H1 (cell line): ENCODE measurements at regions not wholly inside any gene's neighbourhood (a gene's known extent, or its start where the extent isn't known, plus 50 kb on each side); places are given as distances from the start of the nearest gene placed in this dataset.
A peak's percentile ranks its signal among the peaks of the same experiment; 100 is the strongest.

ENCODE experiments used
- CTCF ChIA-PET: fragments of 300-600 bp; sonication (Branson Sonifier 250); formaldehyde crosslinking; loops from one replicate; lab custom pipeline; 2021; ENCODE audit not compliant: partially characterized antibody; lab: Charles Lee
- POLR2A ChIA-PET: fragments of 300-600 bp; sonication (Branson Sonifier 250); formaldehyde crosslinking; loops from one replicate; lab custom pipeline; 2021; ENCODE audit warnings: inconsistent platforms; ENCODE audit not compliant: partially characterized antibody; lab: Charles Lee
- DNase-seq, 2 experiments: peaks; one replicate each; pipeline versions ENCODE4 v3.0.0 to v3.0.0-alpha.2; 2010 to 2022; ENCODE audit warnings: low spot score in 2 of 2, low read depth in 1 of 2, mixed read lengths in 1 of 2
- FAIRE-seq: peaks from 2 replicates; lab custom pipeline; 2011; peaks lifted over from hg19 to GRCh38; lab: Jason Lieb, UNC
- H2AFZ ChIP-seq: 2 replicates; pipeline ENCODE4 v1.8.1; 2012; ENCODE audit warnings: low read length, inconsistent platforms
- H2AK5ac ChIP-seq: 2 replicates; pipeline ENCODE4 v1.6.1; 2013; ENCODE audit warnings: low read depth, low read length
- H2BK120ac ChIP-seq: replicated peaks from 2 replicates; pipeline ENCODE3; 2013; ENCODE audit warnings: low read depth, low read length, inconsistent platforms
- H2BK12ac ChIP-seq: 2 replicates; pipeline ENCODE4 v1.6.1; 2013; ENCODE audit warnings: low read depth, low read length
- H2BK15ac ChIP-seq: 2 replicates; pipeline ENCODE4 v1.6.1; 2013; ENCODE audit warnings: low read length
- H2BK20ac ChIP-seq: 2 replicates; pipeline ENCODE4 v1.6.1; 2013; ENCODE audit warnings: low read length
- H2BK5ac ChIP-seq: 2 replicates; pipeline ENCODE4 v1.6.1; 2013; ENCODE audit warnings: low read depth, low read length
- H3K14ac ChIP-seq: 2 replicates; pipeline ENCODE4 v1.6.1; 2013; ENCODE audit warnings: inconsistent platforms; ENCODE audit not compliant: insufficient read length
- H3K18ac ChIP-seq: 2 replicates; pipeline ENCODE4 v1.6.1; 2013; ENCODE audit warnings: low read length; ENCODE audit errors: extremely low read depth
- H3K23ac ChIP-seq: 2 replicates; pipeline ENCODE4 v1.6.1; 2013; ENCODE audit warnings: inconsistent platforms; ENCODE audit not compliant: insufficient read length
- H3K23me2 ChIP-seq: 2 replicates; pipeline ENCODE4 v1.6.1; 2013; ENCODE audit warnings: low read depth, low read length
- H3K27ac ChIP-seq: 2 replicates; pipeline ENCODE4 v1.6.1; 2011; ENCODE audit warnings: low read depth, low read length, inconsistent platforms
- H3K27me3 ChIP-seq, 4 experiments: replicated peaks in 1 of 4; 1 replicate in 1 of 4; 2 replicates in 3 of 4; pipeline versions ENCODE4 v1.6.1 to v1.8.1; 2011 to 2013; ENCODE audit warnings: low read length in 3 of 4, mild to moderate bottlenecking in 3 of 4, inconsistent platforms in 2 of 4, mixed read lengths in 2 of 4, moderate library complexity in 1 of 4; ENCODE audit not compliant: control insufficient read depth in 3 of 4, insufficient read depth in 3 of 4; ENCODE audit errors: extremely low read depth in 1 of 4
- H3K36me3 ChIP-seq, 4 experiments: 2 replicates each; pipeline versions ENCODE4 v1.6.1 to v1.8.1; 2011 to 2013; ENCODE audit warnings: mild to moderate bottlenecking in 4 of 4, low read length in 3 of 4, moderate library complexity in 2 of 4, control low read depth in 1 of 4, inconsistent platforms in 1 of 4; ENCODE audit not compliant: insufficient read depth in 4 of 4, control insufficient read depth in 2 of 4
- H3K4ac ChIP-seq: replicated peaks from 2 replicates; pipeline ENCODE3; 2013; ENCODE audit warnings: low read length, low read depth, mixed read lengths, inconsistent platforms; ENCODE audit not compliant: insufficient read length
- H3K4me1 ChIP-seq, 4 experiments: replicated peaks in 1 of 4; 1 replicate in 1 of 4; 2 replicates in 3 of 4; pipeline versions ENCODE4 v1.6.1 to v1.8.1; 2011 to 2013; ENCODE audit warnings: low read length in 3 of 4, inconsistent platforms in 2 of 4, mixed read lengths in 1 of 4; ENCODE audit not compliant: insufficient read depth in 4 of 4, control insufficient read depth in 3 of 4
- H3K4me2 ChIP-seq, 2 experiments: 2 replicates each; pipeline versions ENCODE4 v1.6.1 to v1.8.1; 2011 to 2013; ENCODE audit warnings: low read depth in 2 of 2, low read length in 2 of 2, control low read depth in 1 of 2, inconsistent platforms in 1 of 2, mild to moderate bottlenecking in 1 of 2; ENCODE audit not compliant: insufficient read depth in 1 of 2
- H3K4me3 ChIP-seq, 4 experiments: fragments of 200-600, 300-600 bp in 1 of 4; sonication (generic), shearing (Covaris generic), sonication (Bioruptor Twin) in 1 of 4; 2 replicates each; pipeline versions ENCODE4 v1.5.1 to v1.8.1; 2011 to 2016; ENCODE audit warnings: low read length in 4 of 4, low read depth in 3 of 4, control low read depth in 2 of 4, inconsistent platforms in 2 of 4, mild to moderate bottlenecking in 2 of 4, mixed read lengths in 1 of 4, moderate library complexity in 1 of 4; ENCODE audit not compliant: insufficient read depth in 2 of 4; ENCODE audit errors: extremely low read depth in 1 of 4
- H3K56ac ChIP-seq: replicated peaks from 2 replicates; pipeline ENCODE3; 2013; ENCODE audit warnings: low read depth, mild to moderate bottlenecking, mixed read lengths, low read length, inconsistent platforms; ENCODE audit not compliant: insufficient read length
- H3K79me1 ChIP-seq: 2 replicates; pipeline ENCODE4 v1.6.1; 2013; ENCODE audit warnings: low read depth, low read length, control low read depth
- H3K79me2 ChIP-seq, 2 experiments: 2 replicates each; pipeline versions ENCODE4 v1.6.1 to v1.8.1; 2012 to 2013; ENCODE audit warnings: low read length in 2 of 2, mild to moderate bottlenecking in 2 of 2, inconsistent platforms in 1 of 2; ENCODE audit not compliant: insufficient read depth in 2 of 2, control insufficient read depth in 1 of 2
- H3K9ac ChIP-seq, 4 experiments: replicated peaks in 1 of 4; 1 replicate in 1 of 4; 2 replicates in 3 of 4; pipeline versions ENCODE4 v1.6.1 to v1.8.1; 2011 to 2013; ENCODE audit warnings: low read depth in 3 of 4, low read length in 3 of 4, control low read depth in 2 of 4, mild to moderate bottlenecking in 2 of 4, moderate library complexity in 2 of 4, inconsistent platforms in 1 of 4; ENCODE audit errors: extremely low read depth in 1 of 4
- H3K9me3 ChIP-seq, 2 experiments: 2 replicates each; pipeline versions ENCODE4 v1.6.1 to v1.8.1; 2012 to 2013; ENCODE audit warnings: mild to moderate bottlenecking in 2 of 2, moderate library complexity in 2 of 2, control low read depth in 1 of 2, inconsistent platforms in 1 of 2, low read depth in 1 of 2, low read length in 1 of 2, mixed read lengths in 1 of 2; ENCODE audit not compliant: insufficient read depth in 2 of 2
- H4K20me1 ChIP-seq, 2 experiments: replicated peaks in 1 of 2; 2 replicates each; pipeline versions ENCODE3 to v1.8.1; 2011 to 2013; ENCODE audit warnings: inconsistent platforms in 2 of 2, low read length in 2 of 2, mild to moderate bottlenecking in 1 of 2; ENCODE audit not compliant: insufficient read depth in 2 of 2, control insufficient read depth in 1 of 2
- H4K5ac ChIP-seq: 2 replicates; pipeline ENCODE4 v1.6.1; 2013; ENCODE audit warnings: low read length, low read depth, mixed read lengths, inconsistent platforms; ENCODE audit not compliant: insufficient read length
- H4K8ac ChIP-seq: 2 replicates; pipeline ENCODE4 v1.8.0; 2013; ENCODE audit warnings: mild to moderate bottlenecking, moderate library complexity, low read length, inconsistent platforms; ENCODE audit not compliant: insufficient read depth; ENCODE audit errors: extremely low read depth
- H4K91ac ChIP-seq: replicated peaks from 2 replicates; pipeline ENCODE3; 2013; ENCODE audit warnings: low read length, mixed read lengths, inconsistent platforms; ENCODE audit not compliant: insufficient read length
- CBX8 ChIP-seq: fragments of 300-800, 300-1000 bp; sonication (generic); IDR thresholded peaks from 2 replicates; pipeline ENCODE4 v1.7.1; 2016; ENCODE audit warnings: low read depth, low read length, borderline replicate concordance
- CREB1 ChIP-seq: IDR thresholded peaks from 2 replicates; pipeline ENCODE4 v1.6.1; 2012; ENCODE audit warnings: inconsistent platforms
- KDM4A ChIP-seq: IDR thresholded peaks from one replicate; pipeline ENCODE4 v1.7.1; 2012; ENCODE audit warnings: low read depth, mild to moderate bottlenecking, moderate library complexity, low read length, inconsistent platforms; ENCODE audit not compliant: severe bottlenecking
- POU5F1 ChIP-seq: IDR thresholded peaks from 2 replicates; pipeline ENCODE4 v1.6.1; 2011; ENCODE audit warnings: low read depth, mild to moderate bottlenecking, low read length, moderate library complexity
- RAD21 ChIP-seq, 2 experiments: IDR thresholded peaks in 1 of 2; conservative IDR thresholded peaks in 1 of 2; 2 replicates each; pipeline ENCODE4 v1.6.1; 2011; ENCODE audit warnings: low read depth in 2 of 2, low read length in 2 of 2, improper control_type of control experiment in 1 of 2, inconsistent platforms in 1 of 2, mild to moderate bottlenecking in 1 of 2, moderate library complexity in 1 of 2
- USF2 ChIP-seq: IDR thresholded peaks from 2 replicates; pipeline ENCODE4 v1.6.1; 2011; ENCODE audit warnings: low read length, improper control_type of control experiment
- WGBS, 2 experiments: shearing (Covaris generic) in 1 of 2; methylation state at CpG; one replicate each; pipeline versions ENCODE4 v1.1.6 to v1.1.7; 2013 to 2015; ENCODE audit warnings: low lambda C conversion rate in 2 of 2, mixed read lengths in 2 of 2, inconsistent platforms in 1 of 2, low coverage in 1 of 2, missing lambda C conversion rate in 1 of 2; ENCODE audit not compliant: insufficient replicate concordance in 2 of 2, insufficient coverage in 1 of 2, insufficient read length in 1 of 2; ENCODE audit errors: extremely low coverage in 1 of 2, missing lambda C conversion rate in 1 of 2; 5-methylcytosine and 5-hydroxymethylcytosine counted together
- TF ChIP-seq, protein P1 (sequence below): IDR thresholded peaks from 2 replicates; pipeline ENCODE4 v1.6.1; 2012; ENCODE audit warnings: low read length, inconsistent platforms

GRCh38 chr6:26233649-26234420, 131.2 kb upstream of the BTN3A2 start:
- peaks cover 0 to 3% (median 0%) of the 10 kb centered on the region in 4 experiments; a peak in 3 of 7 replicates for H3K4me1 ChIP-seq
- H3K23me2 ChIP-seq: peaks cover 5% of the 10 kb centered on the region; the same call in 1 of the 2 replicates
- H4K20me1 ChIP-seq: no peaks in the 10 kb centered on the region
- H3K56ac ChIP-seq: peak overlapping the region; percentile 10
- CTCF ChIA-PET: interaction anchor here (0.9 to 2.8 kb wide), 6 partner anchors 8 to 45 kb away, joined by 3 to 10 read pairs (median 4); a partner anchor contains a TSS
- no peak overlapping the region for H2AFZ ChIP-seq
- 2% methylated on average over 32 of the region's 32 CpGs; no CpG with 5 or more reads in 1 of the 2 experiments for WGBS, 2 experiments
- H3K79me2 ChIP-seq: no peaks in the 10 kb centered on the region
- H3K9me3 ChIP-seq: no peaks in the 10 kb centered on the region
- peak overlapping the region; percentile 88 for H2BK5ac ChIP-seq
- no peak overlapping the region for H2AK5ac ChIP-seq
- H2BK120ac ChIP-seq: peak overlapping the region; percentile 58
- H4K5ac ChIP-seq: peak overlapping the region; percentile 72
- no peak overlapping the region for H2BK20ac ChIP-seq
- H3K9ac ChIP-seq: peak overlapping the region; percentile 89 to 94 (median 92)
- H3K4ac ChIP-seq: peak overlapping the region; percentile 88
- H3K36me3 ChIP-seq: no peaks in the 10 kb centered on the region
- peak overlapping the region; percentile 93 for H3K27ac ChIP-seq
- POLR2A ChIA-PET: interaction anchor here (0.6 to 9.7 kb wide), 47 partner anchors 9 to 1660 kb away, joined by 3 to 477 read pairs (median 10); a partner anchor contains a TSS
- no peaks in the 10 kb centered on the region for H3K79me1 ChIP-seq
- peak overlapping the region; percentile 76 for H3K18ac ChIP-seq
- no peak overlapping the region for H3K23ac ChIP-seq
- no peaks in the 10 kb centered on the region for H3K27me3 ChIP-seq
- peak overlapping the region; percentile 77 for H4K91ac ChIP-seq
- peak overlapping the region; percentile 83 to 91 (median 88) for H3K4me3 ChIP-seq
- FAIRE-seq (peak; percentile 32), DNase-seq (no peak)
- H4K8ac ChIP-seq: peak overlapping the region; percentile 58; the same call in 1 of the 2 replicates
- no peak overlapping the region for H2BK15ac ChIP-seq
- no peak overlapping the region for H3K14ac ChIP-seq
- H3K4me2 ChIP-seq: peak overlapping the region; percentile 68 to 79
- H2BK12ac ChIP-seq: peak overlapping the region; percentile 11; the same call in 1 of the 2 replicates
- peak; percentile 25; the same call in 1 of the 2 replicates for TF ChIP-seq USF2
- TF ChIP-seq POU5F1: peak; percentile 12; the same call in 1 of the 2 replicates
- TF ChIP-seq RAD21 (IDR thresholded peaks at IDR 0.05 in 1 of 2, conservative IDR thresholded peaks at IDR 0.05 in 1 of 2; ENCODE audit: low read depth in 2 of 2, low read length in 2 of 2): 0 out of 4 replicates have a peak, but pooled peaks of 1 of the 2 experiments have one; percentile 1
- TF ChIP-seq CBX8: no peak
- TF ChIP-seq, protein P1, sequence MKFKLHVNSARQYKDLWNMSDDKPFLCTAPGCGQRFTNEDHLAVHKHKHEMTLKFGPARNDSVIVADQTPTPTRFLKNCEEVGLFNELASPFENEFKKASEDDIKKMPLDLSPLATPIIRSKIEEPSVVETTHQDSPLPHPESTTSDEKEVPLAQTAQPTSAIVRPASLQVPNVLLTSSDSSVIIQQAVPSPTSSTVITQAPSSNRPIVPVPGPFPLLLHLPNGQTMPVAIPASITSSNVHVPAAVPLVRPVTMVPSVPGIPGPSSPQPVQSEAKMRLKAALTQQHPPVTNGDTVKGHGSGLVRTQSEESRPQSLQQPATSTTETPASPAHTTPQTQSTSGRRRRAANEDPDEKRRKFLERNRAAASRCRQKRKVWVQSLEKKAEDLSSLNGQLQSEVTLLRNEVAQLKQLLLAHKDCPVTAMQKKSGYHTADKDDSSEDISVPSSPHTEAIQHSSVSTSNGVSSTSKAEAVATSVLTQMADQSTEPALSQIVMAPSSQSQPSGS: peak; percentile 96; the same call in 1 of the 2 replicates
- TF ChIP-seq CREB1: peak; percentile 49; the same call in 1 of the 2 replicates
- no peak for TF ChIP-seq KDM4A
